ENCODE measurements at regions not wholly inside any gene's neighbourhood (a gene's known extent, or its start where the extent isn't known, plus 50 kb on each side); places are given as distances from the start of the nearest gene placed in this dataset.

GRCh38 chr6:22028403-22029090 lies 268.3 kb downstream of the PRL start:
- intact Hi-C loops (cut with DNase I), result no loop called here
- no peak for DNase-seq (ENCODE audit: extremely low spot score)
- Histone ChIP-seq H3K36me3 (no peaks in the 10 kb centered on the region), H3K27ac (replicated peaks in 1 of 4) (peak overlapping the region in 3 of 4 donors; percentile 1 to 47 (median 37)), H3K4me1 (peaks cover 10 to 42% (median 37%) of the 10 kb centered on the region in 4 donors), H3K4me3 (no peak overlapping the region), H3K27me3 (no peaks in the 10 kb centered on the region), H3K9me3 (no peaks in the 10 kb centered on the region)
- WGBS, result 69% methylated on average over 7 of the region's 7 CpGs
- TF ChIP-seq POLR2AphosphoS5 (IDR thresholded peaks at IDR 0.05), result no peak
- TF ChIP-seq EP300 (IDR thresholded peaks at IDR 0.05), result no peak
- TF ChIP-seq POLR2A (IDR thresholded peaks at IDR 0.05; ENCODE audit: low read depth), result no peak
- no peak for TF ChIP-seq CTCF (IDR thresholded peaks at IDR 0.05)

GRCh38 chr6:22029171-22029570 lies 267.7 kb downstream of the PRL start:
- peak overlapping the region in 3 of 4 donors; percentile 37 to 52 (median 47) for H3K27ac ChIP-seq (replicated peaks in 1 of 4)
- peaks cover 10 to 42% (median 37%) of the 10 kb centered on the region in 4 donors for H3K4me1 ChIP-seq
- H3K9me3 ChIP-seq, result no peaks in the 10 kb centered on the region
- peak; percentile 3 for DNase-seq (ENCODE audit: extremely low spot score)
- H3K4me3 ChIP-seq, result no peak overlapping the region
- intact Hi-C loops (cut with DNase I), result no loop called here
- WGBS, result 10% methylated on average over 2 of the region's 2 CpGs
- no peaks in the 10 kb centered on the region for H3K27me3 ChIP-seq
- no peak for TF ChIP-seq CTCF (IDR thresholded peaks at IDR 0.05)
- no peaks in the 10 kb centered on the region for H3K36me3 ChIP-seq

- DNase-seq (ENCODE audit: extremely low spot score), result peak; percentile 14
- WGBS, result 94% methylated on average over 6 of the region's 6 CpGs
- intact Hi-C loops (cut with DNase I), result no loop called here
These were observed 265.9 kb downstream of the PRL start for GRCh38 chr6:22030730-22031619.

GRCh38 chr6:22035690-22036089 lies 261.1 kb downstream of the PRL start:
- H3K4me1 ChIP-seq, result peaks cover 0 to 3% (median 0%) of the 10 kb centered on the region in 4 donors
- peaks cover 0 to 13% (median 10%) of the 10 kb centered on the region in 4 donors for H3K9me3 ChIP-seq
- 87% methylated on average over 4 of the region's 4 CpGs for WGBS
- TF ChIP-seq POLR2A (IDR thresholded peaks at IDR 0.05; ENCODE audit: low read depth) (no peak), POLR2AphosphoS5 (IDR thresholded peaks at IDR 0.05) (no peak), EP300 (IDR thresholded peaks at IDR 0.05) (no peak), CTCF (IDR thresholded peaks at IDR 0.05) (no peak)
- no peak for DNase-seq (ENCODE audit: extremely low spot score)
- H3K36me3 ChIP-seq, result no peaks in the 10 kb centered on the region
- H3K27ac ChIP-seq (replicated peaks in 1 of 4), result no peak overlapping the region
- H3K4me3 ChIP-seq, result no peak overlapping the region
- intact Hi-C loops (cut with DNase I), result no loop called here
- H3K27me3 ChIP-seq, result no peaks in the 10 kb centered on the region

More at GRCh38 chr6:22030730-22031619, 265.9 kb downstream of the PRL start:
- Histone ChIP-seq H3K27me3 (no peaks in the 10 kb centered on the region), H3K36me3 (no peaks in the 10 kb centered on the region), H3K9me3 (no peaks in the 10 kb centered on the region), H3K4me3 (no peak overlapping the region), H3K27ac (replicated peaks in 1 of 4) (no peak overlapping the region), H3K4me1 (peaks cover 3 to 34% (median 27%) of the 10 kb centered on the region in 4 donors)
- TF ChIP-seq POLR2A (IDR thresholded peaks at IDR 0.05; ENCODE audit: low read depth) (no peak), POLR2AphosphoS5 (IDR thresholded peaks at IDR 0.05) (no peak), EP300 (IDR thresholded peaks at IDR 0.05) (no peak), CTCF (IDR thresholded peaks at IDR 0.05) (no peak)

Measured in esophagus muscularis mucosa (tissue), 4 donors.